GM21825 (cell line): ENCODE measurements at regions not wholly inside any gene's neighbourhood (a gene's known extent, or its start where the extent isn't known, plus 50 kb on each side); places are given as distances from the start of the nearest gene placed in this dataset.
"Not testable (repeated sequence)": the region's sequence is repeated elsewhere in the genome, so short reads cannot be mapped to it uniquely, and the experiment has no call there.

Experiments
- ATAC-seq: cut with Tn5 transposase; IDR thresholded peaks from one replicate; pipeline ENCODE4 v1.9.1; 2021; ENCODE audit warnings: mild to moderate bottlenecking, moderate library complexity; ENCODE audit not compliant: unreplicated experiment

DNA sequence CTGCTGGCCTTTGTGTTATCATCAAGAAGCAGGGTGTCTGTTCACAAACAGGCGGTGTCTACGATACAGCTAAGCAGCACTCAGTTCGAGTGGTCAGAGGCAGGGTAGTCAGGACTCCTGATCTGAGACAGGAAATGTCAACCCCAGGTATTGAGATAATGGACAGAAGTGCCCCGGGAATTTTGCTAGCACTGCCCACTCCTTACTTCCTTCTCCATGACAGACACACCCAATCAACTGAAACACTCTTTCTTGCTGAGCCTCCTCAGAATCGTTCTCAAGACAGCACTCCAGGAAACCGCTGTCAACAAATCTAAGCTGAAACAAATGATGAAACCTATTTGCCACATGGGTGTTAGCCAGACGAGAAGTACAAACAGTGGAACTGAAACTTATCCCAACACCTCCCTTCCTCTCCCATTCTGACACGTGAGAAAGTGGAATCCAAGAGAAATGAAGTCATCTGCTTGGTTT is 109.3 kb downstream of the GTF2IRD2B start:
- ATAC-seq, result not testable (repeated sequence)

- not testable (repeated sequence) for ATAC-seq
Measured at GRCh38 chr7:75205367-75206085, 113.1 kb downstream of the GTF2IRD2B start.

DNA sequence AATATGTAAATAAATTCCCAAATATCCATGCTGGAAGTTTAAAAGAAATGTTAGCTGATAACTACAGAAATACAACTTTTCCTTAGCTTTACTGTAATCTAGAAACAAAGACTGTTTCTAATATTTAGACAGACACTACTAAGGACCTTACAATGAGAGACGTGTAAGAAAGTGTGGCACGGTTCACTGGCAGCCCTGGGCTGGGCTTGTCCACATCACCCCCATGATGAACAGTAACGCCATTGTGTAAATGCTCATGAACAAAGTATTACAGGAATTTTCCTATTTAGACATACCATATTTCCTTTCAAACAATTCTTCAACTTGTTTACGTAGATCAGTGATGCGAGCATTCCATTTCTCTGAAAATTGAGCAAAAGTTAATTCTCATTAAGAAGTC is 123.1 kb downstream of the GTF2IRD2B start:
- not testable (repeated sequence) for ATAC-seq

DNA sequence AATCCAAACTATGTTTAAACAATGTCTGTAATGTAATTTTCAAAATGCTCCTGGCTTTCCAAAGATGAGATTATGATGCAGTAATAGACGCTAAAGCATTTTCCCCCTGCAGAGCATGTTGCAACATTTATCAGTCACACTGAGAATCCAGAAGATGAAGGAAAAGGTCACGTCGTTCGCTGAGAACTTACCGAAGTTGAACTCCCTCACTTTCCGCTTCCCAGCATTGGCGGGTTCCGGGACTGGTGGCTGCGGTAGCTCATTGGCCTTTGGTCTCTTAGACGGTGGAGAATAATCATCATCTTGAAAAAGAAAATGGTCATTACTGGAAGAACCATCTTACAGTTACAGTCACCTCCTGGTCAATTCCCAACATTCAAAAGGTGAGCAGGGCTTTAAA is 124.6 kb downstream of the GTF2IRD2B start:
- not testable (repeated sequence) for ATAC-seq

DNA sequence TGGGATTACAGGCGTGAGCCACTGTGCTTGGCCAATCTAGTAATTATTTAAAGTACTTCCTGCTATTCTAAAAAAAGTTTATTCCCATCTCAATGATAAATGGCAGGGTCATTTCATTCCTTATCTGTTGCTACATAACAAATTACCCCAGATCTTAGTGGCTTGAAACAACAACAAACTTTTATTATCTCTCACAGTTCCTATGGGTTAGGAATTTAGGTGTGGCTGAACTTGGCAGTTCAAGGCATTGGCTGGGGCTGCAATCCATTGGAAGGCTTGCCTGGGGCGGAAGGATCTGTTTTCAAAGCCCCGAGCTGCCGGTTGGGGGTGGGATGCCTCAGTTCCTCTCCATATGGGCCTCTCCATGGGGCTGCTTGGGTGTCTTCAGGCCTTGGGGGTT is 133.7 kb downstream of the GTF2IRD2B start:
- not testable (repeated sequence) for ATAC-seq

DNA sequence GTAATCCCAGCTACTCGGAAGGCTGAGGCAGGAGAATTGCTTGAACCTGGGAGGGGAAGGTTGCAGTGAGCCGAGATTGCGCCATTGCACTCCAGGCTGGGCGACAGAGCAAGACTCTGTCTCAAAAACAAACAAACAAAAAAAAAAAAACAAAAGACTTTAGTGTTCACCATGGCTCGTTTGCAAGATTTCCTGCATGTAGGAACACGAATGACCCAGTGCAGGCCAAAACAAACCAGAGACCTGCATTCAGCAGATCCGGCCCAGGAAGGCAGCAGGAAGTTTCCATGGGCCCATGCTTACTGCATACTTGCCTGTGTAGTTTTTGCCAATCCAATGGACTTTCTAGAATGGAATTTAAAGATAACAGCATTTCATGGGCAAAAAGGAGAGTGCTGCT is 137.2 kb downstream of the GTF2IRD2B start:
- not testable (repeated sequence) for ATAC-seq

- not testable (repeated sequence) for ATAC-seq
Measured at GRCh38 chr7:75230558-75230957, 138.2 kb downstream of the GTF2IRD2B start.

GRCh38 chr7:75235092-75235826 is 142.9 kb downstream of the GTF2IRD2B start:
- ATAC-seq, result not testable (repeated sequence)

DNA sequence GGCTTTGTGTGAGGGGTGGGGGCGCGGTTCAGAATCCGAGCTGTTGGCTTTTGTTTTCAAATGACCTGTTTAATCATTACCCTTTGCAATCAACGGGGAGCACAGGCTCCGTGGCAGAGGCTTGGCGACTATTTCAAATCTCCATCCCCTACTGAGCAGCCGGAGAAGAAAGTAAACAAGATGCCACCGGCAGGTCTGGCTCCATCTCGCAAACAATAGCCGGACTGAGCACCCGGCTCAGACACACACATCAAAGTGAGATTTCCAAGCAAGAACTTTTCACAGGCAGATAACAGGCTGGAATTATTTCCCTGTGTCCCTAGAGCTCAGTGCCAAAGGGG is 143.4 kb downstream of the GTF2IRD2B start:
- ATAC-seq, result not testable (repeated sequence)

GRCh38 chr7:75237255-75238187 is 145.1 kb downstream of the GTF2IRD2B start:
- ATAC-seq, result peak; percentile 87

DNA sequence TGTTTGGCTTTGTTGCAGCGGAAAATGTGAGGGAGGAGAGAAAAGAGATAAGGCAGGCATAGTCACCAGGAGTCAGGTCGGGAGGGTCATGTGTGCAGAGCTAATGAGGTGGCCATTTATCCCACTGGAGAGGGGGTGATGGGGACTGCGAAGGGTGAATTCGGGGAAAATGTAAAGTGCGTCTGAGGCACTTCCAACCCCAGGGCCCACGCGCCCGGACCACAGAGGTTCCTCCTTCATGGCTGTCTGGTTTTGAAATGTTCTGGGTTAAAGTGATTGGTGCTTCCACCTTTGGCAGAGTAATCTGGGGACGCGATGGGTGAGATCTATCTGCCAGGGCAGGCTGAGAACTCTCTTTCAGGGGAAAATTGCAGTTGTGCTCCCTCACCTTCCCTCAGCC is 145.9 kb downstream of the GTF2IRD2B start:
- ATAC-seq, result not testable (repeated sequence)

GRCh38 chr7:75243638-75244037 is 151.2 kb downstream of the GTF2IRD2B start:
- not testable (repeated sequence) for ATAC-seq

DNA sequence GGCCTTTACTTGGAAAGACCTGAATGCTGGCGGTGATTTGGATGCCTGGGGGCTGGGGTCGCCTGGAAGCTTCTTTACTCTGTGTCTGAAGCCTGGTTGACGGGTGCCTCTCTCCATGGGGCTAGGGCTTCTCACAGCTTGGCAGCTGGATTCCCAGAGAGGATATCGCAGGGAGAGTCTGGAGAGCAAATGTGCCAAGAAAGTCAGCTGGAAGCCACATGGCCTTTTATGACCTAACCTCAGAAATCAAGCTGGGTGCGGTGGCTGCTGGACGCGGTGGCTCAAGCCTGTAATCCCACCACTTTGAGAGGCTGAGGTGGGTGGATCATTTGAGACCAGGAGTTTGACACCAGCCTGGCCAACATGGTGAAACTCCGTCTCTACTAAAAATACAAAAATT is 147.2 kb upstream of the TRIM73 start:
- not testable (repeated sequence) for ATAC-seq

DNA sequence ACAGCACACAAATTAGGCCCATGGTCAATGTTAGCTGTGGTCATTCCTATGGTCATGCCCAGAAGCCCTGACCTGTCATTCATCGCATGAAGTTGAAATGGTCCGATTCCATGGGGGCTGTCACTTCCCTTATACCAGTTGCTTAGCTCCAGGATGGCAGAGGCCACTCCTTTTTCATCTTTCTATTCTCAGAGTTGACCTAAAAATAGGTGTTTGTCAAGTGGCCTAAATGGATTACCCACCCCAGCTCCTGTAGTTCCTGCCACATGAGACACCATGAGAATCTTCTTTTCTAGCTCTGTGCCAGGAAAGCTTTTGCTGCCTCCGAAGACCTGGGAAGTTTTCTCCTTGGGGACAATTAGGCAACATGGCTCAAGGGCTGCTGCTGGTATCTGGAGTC is 141.2 kb upstream of the TRIM73 start:
- not testable (repeated sequence) for ATAC-seq

GRCh38 chr7:75257442-75257841 is 138.0 kb upstream of the TRIM73 start:
- not testable (repeated sequence) for ATAC-seq

- ATAC-seq, result not testable (repeated sequence)
Measured at GRCh38 chr7:75259454-75260003, 135.9 kb upstream of the TRIM73 start.

DNA sequence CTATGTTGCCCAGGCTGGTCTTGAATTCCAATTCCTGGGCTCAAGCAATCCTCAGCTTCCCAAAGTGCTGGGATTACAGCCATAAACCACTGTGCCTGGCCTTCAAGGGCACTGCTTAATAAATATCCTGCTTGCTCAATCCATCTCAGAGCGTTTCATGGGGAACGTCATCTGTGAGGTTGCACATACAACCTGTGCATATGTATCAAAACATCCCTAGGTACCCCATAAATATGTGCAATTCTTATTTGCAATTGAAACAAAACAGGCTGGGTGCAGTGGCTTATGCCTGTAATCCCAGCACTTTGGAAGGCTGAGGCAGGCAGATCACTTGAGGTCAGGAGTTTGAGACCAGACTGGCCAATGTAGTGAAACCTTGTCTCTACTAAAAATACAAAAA is 133.8 kb upstream of the TRIM73 start:
- ATAC-seq, result not testable (repeated sequence)

GRCh38 chr7:75268158-75268557 is 127.3 kb upstream of the TRIM73 start:
- ATAC-seq, result not testable (repeated sequence)

- not testable (repeated sequence) for ATAC-seq
Measured at GRCh38 chr7:75269159-75269558, 126.3 kb upstream of the TRIM73 start.

GRCh38 chr7:75274114-75274513 is 121.3 kb upstream of the TRIM73 start:
- not testable (repeated sequence) for ATAC-seq
